ENCODE measurements at regions not wholly inside any gene's neighbourhood (a gene's known extent, or its start where the extent isn't known, plus 50 kb on each side); places are given as distances from the start of the nearest gene placed in this dataset.

GRCh38 chr13:77425705-77426104 is 98.8 kb upstream of the MYCBP2 start (continued):
- TF ChIP-seq CTCF (IDR thresholded peaks at IDR 0.05 in 2 of 3, conservative IDR thresholded peaks at IDR 0.05 in 1 of 3; ENCODE audit: insufficient read depth in 2 of 3, low read depth in 1 of 3, low read length in 3 of 3), result 0 out of 6 replicates have a peak, but pooled peaks of 1 of the 3 experiments have one; percentile 5

GRCh38 chr13:77423296-77423695 is 96.4 kb upstream of the MYCBP2 start:
- 0% methylated on average over 4 of the region's 4 CpGs for WGBS (ENCODE audit: insufficient coverage, low coverage, missing lambda C conversion rate)
- TF ChIP-seq ETV5 (CRISPR knock-in tag; IDR thresholded peaks at IDR 0.05; ENCODE audit: low read depth) (no peak), BMI1 (IDR thresholded peaks at IDR 0.05; ENCODE audit: low read length) (no peak), MITF (IDR thresholded peaks at IDR 0.05) (no peak), RBM22 (IDR thresholded peaks at IDR 0.05; ENCODE audit: low read depth, low read length, poor library complexity, severe bottlenecking) (no peak), PTTG1 (tag; IDR thresholded peaks at IDR 0.05; ENCODE audit: low read depth) (no peak), MYC (IDR thresholded peaks at IDR 0.05; ENCODE audit: low read depth, low read length) (no peak), MYC (CRISPR knock-in tag; IDR thresholded peaks at IDR 0.05; ENCODE audit: borderline replicate concordance, low read depth) (no peak), YBX1 (IDR thresholded peaks at IDR 0.05) (no peak), PBX2 (CRISPR knock-in tag; IDR thresholded peaks at IDR 0.05; ENCODE audit: low read depth) (no peak), PBX2 (tag; conservative IDR thresholded peaks at IDR 0.05; ENCODE audit: low read depth) (no peak), IRF2 (CRISPR knock-in tag; IDR thresholded peaks at IDR 0.05) (no peak)

More at GRCh38 chr13:77423296-77423695, 96.4 kb upstream of the MYCBP2 start:
- Histone ChIP-seq H3K4me2 (ENCODE audit: insufficient read depth, low read length) (no peak overlapping the region), H3K4me3 (no peak overlapping the region), H3K9me3 (replicated peaks; ENCODE audit: control insufficient read depth, insufficient read depth, low read depth, low read length) (no peaks in the 10 kb centered on the region), H3K36me3 (ENCODE audit: control insufficient read depth, insufficient read depth, low read length) (no peaks in the 10 kb centered on the region), H3K27ac (ENCODE audit: extremely low read depth, low read depth, low read length) (no peak overlapping the region), H2AFZ (ENCODE audit: low read depth, low read length) (no peak overlapping the region), H3K9ac (ENCODE audit: insufficient read depth in 1 of 2, low read depth in 2 of 2, low read length in 2 of 2) (no peak overlapping the region), H3K4me1 (replicated peaks in 1 of 2; ENCODE audit: control insufficient read depth in 2 of 2, insufficient read depth in 2 of 2, low read length in 2 of 2) (no peaks in the 10 kb centered on the region), H4K20me1 (replicated peaks; ENCODE audit: control insufficient read depth, insufficient read depth, low read length) (no peaks in the 10 kb centered on the region), H3K9me1 (ENCODE audit: control insufficient read depth, insufficient read depth, low read length) (no peaks in the 10 kb centered on the region), H3K79me2 (ENCODE audit: control insufficient read depth, insufficient read depth, low read length) (no peaks in the 10 kb centered on the region), H3K27me3 (ENCODE audit: control insufficient read depth in 2 of 2, insufficient read depth in 2 of 2, low read length in 2 of 2) (no peaks in the 10 kb centered on the region)
- in situ Hi-C loops (cut with MboI), result no loop called here
- ATAC-seq, result no peak
- DNase-seq (ENCODE audit: extremely low read depth in 1 of 4, low spot score in 3 of 4), result no peak
- ChIA-PET CTCF (ENCODE audit: low intra/inter-chr PET ratio) (no interaction called here), POLR2A (no interaction called here)
- no peak for FAIRE-seq
- intact Hi-C loops (cut with micrococcal nuclease), result no loop called here
- no TSS peak for BruUV-seq (replicated peaks)

Measured in K562 (cell line).